ENCODE measurements at regions not wholly inside any gene's neighbourhood (a gene's known extent, or its start where the extent isn't known, plus 50 kb on each side); places are given as distances from the start of the nearest gene placed in this dataset.

- H3K4me1 Mint-ChIP-seq, result peaks cover 16% of the 10 kb centered on the region
- TF ChIP-seq CTCF (IDR thresholded peaks at IDR 0.05; ENCODE audit: unreplicated experiment), result no peak
Measured at GRCh38 chr2:65778137-65778536, 345.7 kb upstream of the SPRED2 start.

GRCh38 chr2:65775839-65776238 lies 343.4 kb upstream of the SPRED2 start:
- H3K36me3 Mint-ChIP-seq, result no peaks in the 10 kb centered on the region
- no peak for DNase-seq (ENCODE audit: low spot score in 2 of 2, unreplicated experiment in 2 of 2)

More at GRCh38 chr2:65778137-65778536, 345.7 kb upstream of the SPRED2 start:
- Mint-ChIP-seq H3K9me3 (peaks cover 4% of the 10 kb centered on the region), H3K4me3 (no peak overlapping the region), H3K27ac (no peak overlapping the region), H3K36me3 (no peaks in the 10 kb centered on the region), H3K27me3 (ENCODE audit: low read depth) (no peaks in the 10 kb centered on the region)
- DNase-seq (ENCODE audit: low spot score in 2 of 2, unreplicated experiment in 2 of 2), result no peak

GRCh38 chr2:65767946-65768345 lies 335.5 kb upstream of the SPRED2 start:
- Mint-ChIP-seq H3K9me3 (peaks cover 3% of the 10 kb centered on the region), H3K4me3 (no peak overlapping the region), H3K27me3 (ENCODE audit: low read depth) (no peaks in the 10 kb centered on the region), H3K4me1 (no peaks in the 10 kb centered on the region), H3K36me3 (no peaks in the 10 kb centered on the region), H3K27ac (no peak overlapping the region)
- TF ChIP-seq CTCF (IDR thresholded peaks at IDR 0.05; ENCODE audit: unreplicated experiment), result no peak
- DNase-seq (ENCODE audit: low spot score in 2 of 2, unreplicated experiment in 2 of 2), result no peak

More at GRCh38 chr2:65775839-65776238, 343.4 kb upstream of the SPRED2 start:
- TF ChIP-seq CTCF (IDR thresholded peaks at IDR 0.05; ENCODE audit: unreplicated experiment), result no peak
- Mint-ChIP-seq H3K9me3 (peaks cover 4% of the 10 kb centered on the region), H3K27me3 (ENCODE audit: low read depth) (no peaks in the 10 kb centered on the region), H3K4me3 (no peak overlapping the region), H3K27ac (no peak overlapping the region), H3K4me1 (peaks cover 14% of the 10 kb centered on the region)

GRCh38 chr2:65766768-65767267 lies 334.4 kb upstream of the SPRED2 start:
- H3K9me3 Mint-ChIP-seq, result peaks cover 3% of the 10 kb centered on the region
- no peak for TF ChIP-seq CTCF (IDR thresholded peaks at IDR 0.05; ENCODE audit: unreplicated experiment)
- H3K4me3 Mint-ChIP-seq, result no peak overlapping the region
- no peak overlapping the region for H3K27ac Mint-ChIP-seq
- DNase-seq (ENCODE audit: low spot score in 2 of 2, unreplicated experiment in 2 of 2), result no peak
- H3K27me3 Mint-ChIP-seq (ENCODE audit: low read depth), result no peaks in the 10 kb centered on the region
- no peaks in the 10 kb centered on the region for H3K4me1 Mint-ChIP-seq
- no peaks in the 10 kb centered on the region for H3K36me3 Mint-ChIP-seq

GRCh38 chr2:65765376-65765775 lies 333.0 kb upstream of the SPRED2 start:
- DNase-seq (ENCODE audit: low spot score in 2 of 2, unreplicated experiment in 2 of 2), result no peak
- no peaks in the 10 kb centered on the region for H3K4me1 Mint-ChIP-seq
- no peak for TF ChIP-seq CTCF (IDR thresholded peaks at IDR 0.05; ENCODE audit: unreplicated experiment)
- no peaks in the 10 kb centered on the region for H3K36me3 Mint-ChIP-seq
- H3K27ac Mint-ChIP-seq, result no peak overlapping the region
- no peaks in the 10 kb centered on the region for H3K27me3 Mint-ChIP-seq (ENCODE audit: low read depth)
- H3K4me3 Mint-ChIP-seq, result no peak overlapping the region
- peaks cover 3% of the 10 kb centered on the region for H3K9me3 Mint-ChIP-seq

GRCh38 chr2:65762068-65762467 lies 329.7 kb upstream of the SPRED2 start:
- peaks cover 2% of the 10 kb centered on the region for H3K36me3 Mint-ChIP-seq
- H3K9me3 Mint-ChIP-seq, result peaks cover 15% of the 10 kb centered on the region
- H3K4me3 Mint-ChIP-seq, result no peak overlapping the region
- TF ChIP-seq CTCF (IDR thresholded peaks at IDR 0.05; ENCODE audit: unreplicated experiment), result no peak
- no peak overlapping the region for H3K27ac Mint-ChIP-seq
- no peaks in the 10 kb centered on the region for H3K27me3 Mint-ChIP-seq (ENCODE audit: low read depth)
- H3K4me1 Mint-ChIP-seq, result no peaks in the 10 kb centered on the region
- DNase-seq (ENCODE audit: low spot score in 2 of 2, unreplicated experiment in 2 of 2), result no peak

Measured in mesothelial cell of epicardium (in vitro differentiated cells).